Stimulated activated CD8-positive, alpha-beta memory T cell treated with anti-CD3 and anti-CD28 coated beads, Interleukin-4, amount 100 ng/mL, for 4 hours (primary cell): ENCODE measurements at regions not wholly inside any gene's neighbourhood (a gene's known extent, or its start where the extent isn't known, plus 50 kb on each side); places are given as distances from the start of the nearest gene placed in this dataset.
"Not testable (repeated sequence)": the region's sequence is repeated elsewhere in the genome, so short reads cannot be mapped to it uniquely, and the experiment has no call there.

Source experiments
- DNase-seq, 2 donors: peaks; one replicate each; pipeline ENCODE4 v3.0.0-alpha.2; 2020; ENCODE audit warnings: low read depth in 2 of 2, low spot score in 1 of 2

DNA sequence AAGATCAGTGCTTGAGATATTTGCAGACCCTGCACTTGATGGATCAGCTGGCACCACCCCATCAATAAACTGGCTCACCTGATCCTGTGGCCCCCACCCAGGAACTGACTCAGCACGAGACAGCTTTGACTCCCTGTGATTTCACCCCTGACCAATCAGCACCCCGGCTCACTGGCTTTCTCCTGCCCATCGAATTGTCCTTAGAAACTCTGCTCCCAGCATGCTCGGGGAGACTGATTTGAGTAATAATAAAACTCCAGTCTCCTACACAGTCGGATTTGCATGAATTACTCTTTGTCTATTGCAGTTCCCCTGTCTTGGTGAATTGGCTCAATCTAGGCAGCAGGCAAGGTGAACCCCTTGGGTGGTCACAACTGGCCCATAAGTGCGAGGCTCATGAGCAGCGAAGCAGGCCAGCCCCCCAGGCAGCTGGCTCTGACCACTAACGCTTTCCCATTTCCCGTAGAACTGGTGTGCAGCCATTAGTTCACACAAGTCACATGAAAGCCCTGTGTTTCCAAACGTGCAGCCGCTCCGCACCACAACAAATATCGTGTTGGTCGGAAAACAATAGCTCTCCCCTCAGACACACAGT, 79.6 kb downstream of the RSPH3 start:
- DNase-seq = no peak

DNA sequence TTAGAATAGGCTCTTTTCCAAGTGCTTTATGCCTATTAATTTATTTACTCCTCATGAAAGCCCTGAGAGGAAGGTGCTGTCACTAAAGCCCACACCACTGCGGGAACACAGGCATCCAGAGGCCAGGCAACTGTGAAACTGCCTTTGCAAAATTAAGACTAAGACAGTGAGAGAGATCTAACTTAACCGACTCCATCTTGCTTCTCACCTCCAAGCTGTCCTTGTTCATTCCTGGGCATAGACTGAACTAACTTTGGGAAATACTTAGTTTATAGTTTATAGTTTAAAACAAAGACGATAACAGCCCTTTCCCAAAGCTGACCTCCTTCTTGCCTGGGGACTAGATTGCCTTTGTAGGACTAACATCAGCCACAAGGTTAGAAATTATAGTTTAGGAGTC, 80.1 kb downstream of the RSPH3 start:
- no peak for DNase-seq

DNA sequence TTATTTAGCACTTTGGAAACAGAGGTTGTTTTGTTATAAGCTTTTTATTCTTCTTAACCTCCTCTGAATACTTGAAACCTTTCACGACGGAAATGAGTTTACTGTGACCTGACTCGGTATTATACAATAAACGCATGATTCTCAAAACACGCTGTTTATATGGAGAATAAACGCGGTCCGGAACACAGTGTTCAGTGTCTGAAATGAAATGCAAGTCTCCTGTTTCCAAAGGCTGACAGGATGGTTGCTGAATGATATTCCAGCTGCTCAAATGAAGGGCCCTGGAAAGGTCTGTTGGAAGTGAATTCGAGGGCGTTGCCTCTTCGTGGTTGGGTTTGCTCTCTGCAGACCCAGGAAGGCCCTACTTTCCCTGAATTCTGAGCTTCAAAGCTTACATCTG, 83.4 kb downstream of the RSPH3 start:
- DNase-seq = no peak

DNA sequence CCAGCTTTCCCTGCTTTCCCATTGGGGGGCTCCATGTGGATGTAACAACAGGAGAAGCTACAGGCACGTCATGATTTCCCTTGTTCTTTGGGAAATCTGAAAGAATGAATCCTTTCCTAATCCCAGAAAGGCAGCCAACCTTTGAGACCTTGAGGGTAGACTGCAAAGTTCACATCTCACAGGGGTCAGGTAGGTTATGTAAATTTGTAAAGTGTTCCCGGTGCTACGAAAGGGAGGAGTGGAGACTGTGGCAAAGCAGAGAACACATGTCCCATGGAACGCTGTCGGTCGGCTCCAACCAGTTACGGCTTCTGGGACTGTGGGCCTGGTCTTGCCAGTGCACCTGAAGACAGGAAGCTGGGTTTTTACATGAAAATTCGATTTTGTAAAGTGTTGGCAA, 85.1 kb downstream of the RSPH3 start:
- DNase-seq = no peak

DNA sequence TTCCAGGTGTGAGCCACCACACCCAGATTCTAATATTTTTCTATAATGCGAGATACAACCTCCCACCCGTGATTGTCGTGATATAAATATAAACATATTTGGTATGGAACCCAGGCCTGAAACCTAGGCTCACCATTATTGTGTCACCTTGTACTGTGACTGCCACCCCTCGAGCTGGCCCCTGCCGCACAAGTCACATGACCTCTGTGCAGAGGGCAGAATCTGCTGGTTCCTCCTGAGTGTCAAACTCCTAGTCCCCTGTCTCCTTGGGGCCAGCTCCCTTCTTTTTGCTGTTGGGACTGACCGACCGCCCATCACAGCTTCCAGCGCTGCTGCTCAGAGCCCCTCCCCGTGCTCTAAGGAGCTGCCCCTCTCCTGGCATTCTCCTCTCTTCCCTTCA, 86.4 kb downstream of the RSPH3 start:
- no peak for DNase-seq

DNA sequence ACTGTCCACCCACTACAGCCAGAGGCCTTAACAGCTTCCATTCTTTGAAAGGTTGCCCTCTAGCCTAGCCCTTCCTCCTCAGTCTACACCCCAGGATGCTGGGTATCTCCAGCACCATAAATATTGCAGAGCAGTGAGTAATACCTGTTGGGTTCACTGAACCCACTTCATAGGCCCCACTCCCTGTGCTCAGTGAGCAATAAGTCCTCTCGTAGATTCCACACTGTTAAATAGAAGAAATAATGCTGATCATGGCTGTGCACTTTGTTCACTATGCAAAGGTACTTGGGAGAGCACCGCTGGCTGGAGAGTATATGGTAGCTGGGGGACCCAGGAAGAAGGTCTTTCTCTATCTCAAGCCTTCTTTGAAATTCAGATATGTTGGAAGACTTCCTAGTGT, 87.3 kb downstream of the RSPH3 start:
- no peak for DNase-seq

DNA sequence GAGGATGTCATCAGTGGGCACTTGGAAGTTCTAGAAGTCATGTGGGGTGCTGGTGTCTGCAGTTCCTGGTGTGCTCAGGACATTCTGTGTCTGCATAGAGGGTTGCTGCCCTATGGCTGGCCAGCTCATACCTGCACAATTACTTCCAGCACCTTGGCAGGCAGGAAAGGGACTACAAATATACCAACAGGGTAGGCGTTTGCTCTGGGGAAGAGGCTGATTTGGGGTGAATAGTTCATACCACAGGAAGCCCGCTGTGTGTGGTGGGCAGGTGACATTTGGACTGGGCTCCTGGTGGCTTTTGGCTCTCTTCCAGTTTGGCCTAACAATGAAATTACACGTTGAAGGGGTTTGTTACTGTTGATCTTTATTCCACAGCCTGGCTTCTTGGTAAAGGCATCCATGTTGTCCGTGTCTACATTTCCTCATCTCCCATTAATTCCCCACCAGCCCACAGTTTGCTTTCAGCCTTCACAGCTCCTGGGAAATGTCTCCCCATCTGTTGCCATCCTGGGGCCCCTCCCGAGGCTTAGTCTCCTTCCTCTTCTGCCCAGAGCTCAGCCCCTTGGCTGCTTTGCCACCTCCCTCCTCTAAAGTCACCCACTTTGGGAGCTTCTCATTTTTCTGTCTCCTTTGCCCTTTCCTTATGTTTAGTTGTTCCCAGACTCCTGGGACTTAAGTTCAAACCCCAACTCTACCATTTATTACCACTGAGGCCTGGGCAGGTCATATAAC, 88.1 kb downstream of the RSPH3 start:
- DNase-seq = no peak

DNA sequence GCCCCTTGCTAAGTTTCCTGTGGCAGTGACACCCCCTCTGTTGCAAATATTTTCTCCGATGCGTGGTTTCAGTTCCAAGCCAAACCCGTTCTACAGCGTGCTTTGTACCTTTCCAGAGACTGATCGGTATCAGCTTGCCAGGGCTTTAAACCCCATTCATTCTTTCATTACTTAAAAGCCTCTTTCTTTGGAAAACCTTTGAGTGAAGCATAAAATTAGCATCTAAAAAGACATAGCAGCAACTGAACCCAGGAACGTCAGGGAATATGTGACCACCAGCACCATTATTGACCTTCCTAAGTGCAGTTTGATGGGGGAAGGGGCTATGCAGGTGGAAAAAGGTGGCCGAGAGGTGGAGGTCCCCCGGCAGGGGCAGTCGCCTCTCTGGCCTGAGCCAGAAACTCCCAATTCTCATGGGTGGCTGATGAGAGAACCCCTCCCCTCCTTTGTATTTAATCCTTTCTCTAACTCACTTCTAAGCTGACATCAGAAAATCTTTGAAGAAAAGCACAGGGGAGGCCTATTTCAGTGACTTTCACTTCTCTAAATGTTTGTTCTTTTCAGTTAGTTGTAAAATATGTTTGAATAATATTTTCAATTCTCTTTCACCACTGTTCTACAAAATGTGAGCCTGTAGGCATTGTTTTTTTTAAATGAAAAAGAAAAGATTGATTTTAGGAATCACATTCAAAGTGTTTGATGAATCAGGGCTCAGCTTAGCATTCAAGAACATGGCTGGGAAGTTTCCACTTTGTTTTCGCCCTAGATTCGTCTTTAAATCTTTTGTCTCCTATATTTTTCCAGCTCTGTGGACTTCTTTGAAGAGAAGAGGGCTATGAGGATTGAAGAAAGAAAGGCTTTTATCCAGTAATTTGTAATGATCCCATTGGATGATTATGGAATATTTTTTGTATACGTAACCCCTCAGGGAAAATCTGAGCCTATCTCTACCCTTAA, 89.2 kb downstream of the RSPH3 start:
- DNase-seq = no peak

DNA sequence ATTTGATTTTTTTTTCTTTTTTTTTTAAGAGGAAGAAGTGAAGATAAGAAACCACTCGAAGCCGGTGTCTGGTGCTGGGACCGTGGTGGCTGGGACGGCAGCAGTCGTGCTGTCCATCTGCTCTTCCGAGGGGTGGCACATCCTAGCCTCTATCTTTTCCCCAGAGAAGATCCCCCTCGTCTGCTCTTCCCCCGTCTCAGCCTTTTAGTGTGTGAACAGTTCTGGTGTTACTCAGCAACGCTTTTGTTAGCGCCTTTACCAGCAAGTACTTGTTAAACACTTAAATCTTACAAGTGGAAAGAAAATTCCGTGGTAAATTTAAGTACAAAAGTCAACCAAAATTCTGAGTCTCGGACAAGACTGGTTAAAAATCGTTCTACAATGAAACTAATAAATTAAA, 90.1 kb downstream of the RSPH3 start:
- DNase-seq = no peak

DNA sequence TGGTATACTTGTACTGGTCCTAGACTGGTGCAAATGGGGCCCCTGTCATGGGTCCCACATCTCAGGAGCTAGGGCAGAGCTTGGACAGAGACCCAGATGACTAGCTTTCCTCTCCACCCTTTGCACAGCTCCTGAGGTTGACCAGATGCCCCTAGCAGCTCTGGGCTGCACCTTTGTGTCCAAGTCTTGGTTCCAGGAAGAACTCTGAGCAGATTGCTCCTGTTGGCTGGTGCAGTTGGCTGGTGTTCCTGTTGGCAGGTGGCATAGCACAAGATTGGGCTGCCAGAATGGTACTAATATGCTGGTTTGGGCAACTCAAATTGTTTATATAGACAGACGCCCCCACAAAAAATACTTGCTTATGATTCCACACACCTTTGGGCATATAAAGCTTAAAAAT, 89.4 kb upstream of the EZR start:
- no peak for DNase-seq

DNA sequence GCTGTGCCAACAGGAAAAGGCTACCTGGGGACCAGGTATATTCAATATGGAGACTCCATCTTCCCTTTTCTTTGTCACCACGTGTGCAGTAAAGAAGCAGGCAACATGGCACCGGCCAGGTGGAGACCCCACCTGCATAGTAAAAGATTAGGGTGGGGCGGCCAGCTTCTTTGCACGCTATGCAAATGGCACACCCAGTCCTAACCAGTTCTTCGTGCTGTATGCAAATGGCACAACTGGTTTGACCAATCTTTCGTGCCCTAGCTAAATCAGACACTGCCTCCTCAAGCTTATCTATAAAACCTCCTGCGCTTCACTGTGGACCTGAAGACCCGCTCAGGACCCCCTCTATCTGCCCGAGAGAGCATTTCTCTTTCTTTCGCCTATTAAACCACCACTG, 88.8 kb upstream of the EZR start:
- no peak for DNase-seq

DNA sequence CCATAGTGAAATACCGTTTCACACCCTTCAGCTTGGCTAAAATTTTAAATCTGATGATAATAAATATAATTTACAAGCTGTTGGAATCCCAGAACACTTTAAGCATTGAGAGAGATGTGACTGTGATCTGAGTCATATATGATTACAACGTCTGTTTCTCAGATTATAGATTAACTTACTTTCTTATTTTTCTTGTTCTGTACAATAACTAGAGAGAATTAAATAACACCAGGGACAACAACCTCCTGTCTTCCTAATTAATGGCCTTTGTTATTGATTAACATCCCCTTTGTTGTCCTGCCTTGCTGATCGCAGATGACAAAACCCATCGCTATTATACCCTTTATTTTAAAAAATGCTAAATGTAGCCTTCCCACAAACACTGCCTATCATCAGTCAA, 87.8 kb upstream of the EZR start:
- DNase-seq = no peak

DNA sequence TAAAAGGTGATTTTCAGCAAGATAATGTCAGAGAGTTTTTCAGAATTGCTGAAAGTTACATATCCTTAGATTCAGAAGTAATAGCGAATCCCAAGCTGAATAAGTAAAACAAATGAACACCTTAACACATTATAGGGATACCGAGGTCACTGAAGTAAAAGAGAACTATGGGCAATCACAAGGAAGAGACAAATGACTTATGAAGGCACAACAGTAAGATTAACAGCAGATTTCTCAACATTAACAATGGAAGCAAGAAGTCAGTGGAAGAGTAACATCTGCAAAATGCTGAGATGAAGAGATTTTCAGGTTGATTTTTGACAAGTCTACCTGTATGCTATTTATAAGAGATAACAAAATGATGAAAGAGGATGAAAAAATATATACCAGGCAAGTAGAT, 86.1 kb upstream of the EZR start:
- DNase-seq = no peak

DNA sequence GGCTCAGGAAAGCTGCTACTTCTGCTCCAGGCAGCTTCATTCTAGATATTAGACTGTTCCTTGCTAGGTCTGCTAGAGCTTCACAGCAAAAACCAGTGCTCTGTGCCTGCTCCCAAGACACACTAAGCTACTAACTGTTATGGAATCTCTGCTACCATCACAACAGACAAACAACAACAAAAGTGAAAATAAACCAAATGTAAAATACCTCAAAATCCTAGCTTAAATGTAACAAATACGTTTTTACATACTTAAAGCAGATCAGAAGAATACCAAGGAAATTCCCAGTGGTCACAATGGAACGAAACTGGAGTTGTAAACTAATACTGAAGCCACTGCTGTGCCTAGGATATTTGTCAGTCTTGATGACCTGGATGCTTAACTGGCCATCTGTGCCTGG, 84.6 kb upstream of the EZR start:
- DNase-seq = no peak

DNA sequence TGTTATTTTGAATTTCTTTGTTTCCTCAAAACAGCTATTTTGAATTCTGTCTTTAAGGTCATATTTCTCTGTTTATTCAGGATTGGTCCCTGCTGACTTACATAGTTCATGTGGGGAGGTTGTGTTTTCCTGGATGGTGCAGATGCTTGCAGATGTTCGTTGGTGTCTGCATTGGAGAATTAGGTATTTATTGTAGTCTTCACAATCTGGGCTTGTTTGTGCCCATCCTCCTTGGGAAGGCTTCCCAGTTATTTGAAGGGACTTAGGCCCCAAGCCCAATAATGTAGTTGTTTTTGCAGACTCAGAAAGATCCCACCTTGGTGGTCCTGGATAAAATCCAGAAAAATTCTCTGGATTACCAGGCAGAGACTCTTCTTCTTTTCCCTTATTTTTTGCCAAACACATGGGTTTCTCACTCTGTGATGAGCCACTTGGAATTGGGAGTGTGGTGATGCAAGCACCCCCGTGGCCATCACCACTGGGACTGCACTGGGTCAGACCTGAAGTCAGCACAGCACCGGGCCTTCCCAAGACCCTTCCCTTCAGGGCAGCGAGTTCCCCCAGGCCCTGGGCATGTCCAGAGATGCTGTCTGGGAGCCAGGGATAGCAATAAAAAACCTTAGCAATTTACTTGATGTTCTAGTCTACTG, 81.6 kb upstream of the EZR start:
- DNase-seq = no peak

DNA sequence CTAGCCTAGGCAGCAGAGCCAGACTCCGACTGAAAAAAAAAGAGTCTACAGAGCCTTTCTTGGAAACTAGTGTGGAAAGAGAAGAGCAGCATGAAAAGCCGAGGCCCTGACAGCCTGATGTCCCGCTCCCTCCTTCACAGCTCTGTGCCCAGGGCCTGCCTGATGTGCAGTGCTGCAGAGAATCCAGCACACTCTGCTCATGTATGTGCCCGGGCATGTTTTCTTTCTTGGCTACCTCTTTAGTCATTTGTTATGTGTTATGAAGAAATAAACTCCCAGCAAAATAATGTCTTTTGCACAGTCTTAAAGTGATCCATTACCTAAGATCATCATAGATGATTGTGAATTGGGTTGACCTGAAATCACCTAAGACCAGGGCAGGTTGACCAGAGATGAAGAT, 78.1 kb upstream of the EZR start:
- no peak for DNase-seq

DNA sequence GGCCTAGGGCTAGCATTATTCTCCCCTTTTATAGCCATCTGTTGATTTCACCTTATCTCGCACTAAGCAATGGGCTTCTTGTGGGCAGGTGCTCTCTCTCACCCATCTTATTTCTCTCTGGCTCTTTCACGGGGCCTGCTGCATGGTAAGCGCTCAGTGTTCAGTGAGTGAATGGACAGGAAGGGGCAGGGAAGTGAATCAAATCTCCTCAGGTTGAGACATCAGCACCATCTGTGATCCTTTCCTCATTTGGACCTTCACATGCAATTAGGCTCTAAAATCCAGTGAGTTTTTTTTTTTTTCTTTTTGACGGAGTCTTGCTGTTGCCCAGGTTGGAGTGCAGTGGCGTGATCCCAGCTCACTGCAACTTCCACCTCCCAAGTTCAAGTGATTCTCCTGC, 76.5 kb upstream of the EZR start:
- no peak for DNase-seq

DNA sequence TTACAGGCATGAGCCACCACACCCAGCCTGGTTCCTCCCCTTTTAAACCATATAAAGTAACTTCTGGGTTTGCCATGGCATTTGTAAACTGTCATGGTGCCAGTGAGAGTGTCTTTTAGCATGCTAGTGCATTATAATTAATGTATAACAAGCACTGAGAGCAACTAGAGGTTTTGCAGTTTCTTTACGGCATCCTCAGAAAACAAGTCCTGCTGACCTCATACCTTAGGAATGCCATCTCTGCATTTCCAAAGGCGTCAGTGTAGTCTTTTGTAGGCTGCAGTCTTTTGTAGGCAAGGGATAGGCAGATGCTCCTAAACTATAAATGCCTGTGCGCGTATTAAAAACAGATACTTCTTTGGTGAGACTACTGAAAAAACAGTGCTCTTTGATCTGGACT, 75.0 kb upstream of the EZR start:
- no peak for DNase-seq

DNA sequence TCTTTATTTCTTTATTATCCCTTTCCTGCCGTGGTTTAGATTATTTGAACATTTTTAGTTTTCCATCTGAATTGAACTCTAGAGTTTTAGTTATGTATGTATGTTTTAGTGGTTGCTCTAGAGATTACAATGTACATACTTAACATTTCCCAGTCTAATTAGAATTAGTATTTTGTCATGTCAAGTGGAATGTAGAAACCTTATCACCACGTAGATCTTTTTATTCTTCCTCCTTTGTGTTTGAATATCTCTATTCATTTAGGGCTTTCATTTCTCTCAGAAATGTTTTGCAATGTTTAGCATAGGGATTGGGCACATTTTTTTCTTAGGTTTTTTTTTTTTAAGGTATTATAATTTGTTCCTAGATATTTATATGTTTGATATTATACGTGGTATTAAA, 73.1 kb upstream of the EZR start:
- DNase-seq = no peak

DNA sequence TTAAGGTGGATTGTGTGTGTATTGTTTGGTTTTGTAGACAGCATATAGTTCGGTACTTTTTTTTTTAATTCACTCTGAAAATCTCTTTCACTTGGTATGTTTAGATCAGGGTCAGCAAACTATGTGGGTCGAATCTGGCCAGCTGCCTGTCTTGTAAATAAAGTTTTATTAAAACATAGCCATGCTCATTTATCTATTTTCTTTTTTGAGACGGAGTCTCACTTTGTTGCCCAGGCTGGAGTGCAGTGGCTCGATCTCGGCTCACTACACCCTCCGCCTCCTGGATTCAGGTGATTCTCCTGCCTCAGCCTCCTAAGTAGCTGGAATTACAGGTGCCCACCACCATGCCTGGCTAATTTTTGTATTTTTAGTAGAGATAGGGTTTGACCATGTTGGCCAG, 72.4 kb upstream of the EZR start:
- DNase-seq = not testable (repeated sequence)

DNA sequence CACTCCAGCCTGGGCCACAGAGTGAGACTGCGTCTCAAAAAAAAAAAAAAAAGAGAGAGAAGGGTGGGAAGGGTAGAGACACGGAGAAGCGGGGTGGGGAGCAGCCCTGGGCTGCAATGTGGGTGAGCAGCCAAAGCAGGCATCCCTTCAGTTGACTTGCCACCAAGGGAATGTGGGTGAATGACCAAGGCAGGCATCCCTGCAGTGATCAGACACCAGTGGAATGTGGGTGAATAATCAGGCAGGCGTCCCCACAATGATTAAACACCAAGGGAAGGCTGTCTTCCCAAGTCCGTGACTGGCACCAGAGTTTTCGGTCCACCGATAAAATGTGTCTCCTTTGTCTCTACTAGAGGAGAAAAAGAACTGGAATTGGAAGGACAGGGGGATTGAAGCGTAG, 69.0 kb upstream of the EZR start:
- DNase-seq = not testable (repeated sequence)
